Testis (tissue), 2 donors: ENCODE measurements at regions not wholly inside any gene's neighbourhood (a gene's known extent, or its start where the extent isn't known, plus 50 kb on each side); places are given as distances from the start of the nearest gene placed in this dataset.

ENCODE experiments used
- DNase-seq: peaks from one replicate; pipeline ENCODE4 v3.0.0-alpha.2; 2019
- H3K27ac ChIP-seq, 2 donors: fragments of 200-600 bp; sonication (generic); one replicate each; pipeline ENCODE4 v1.5.1; 2019
- H3K27me3 ChIP-seq: fragments of 200-600 bp; sonication (generic); one replicate; pipeline ENCODE4 v1.5.1; 2019
- H3K36me3 ChIP-seq: fragments of 200-600 bp; sonication (generic); one replicate; pipeline ENCODE4 v1.5.1; 2017; ENCODE audit warnings: low read depth; ENCODE audit errors: missing control alignments
- H3K4me1 ChIP-seq: fragments of 200-600 bp; sonication (generic); one replicate; pipeline ENCODE4 v1.5.1; 2019
- H3K4me3 ChIP-seq, 2 donors: fragments of 200-600 bp; sonication (generic); one replicate each; pipeline ENCODE4 v1.5.1; 2017 to 2019
- H3K9me3 ChIP-seq: fragments of 200-600 bp; sonication (generic); one replicate; pipeline ENCODE4 v1.5.1; 2017
- POLR2A ChIP-seq: fragments of 450-650 bp; IDR thresholded peaks from one replicate; pipeline ENCODE4 v1.6.1; 2017; ENCODE audit warnings: antibody characterized with exemption, mild to moderate bottlenecking, moderate library complexity
- WGBS, 2 donors: methylation state at CpG; one replicate each; pipeline ENCODE4 v1.1.5; 2018; 5-methylcytosine and 5-hydroxymethylcytosine counted together
- intact Hi-C: fragments of 100-400 bp; cut with DNase I; formaldehyde crosslinking; loops from one replicate; pipeline ENCODE4 v1.15.1; 2023; ENCODE audit warnings: low total_unique reads
- TF ChIP-seq, protein P1 (sequence below), 3 experiments: fragments of 450-650 bp in 2 of 3; fragments of 200-600 bp in 1 of 3; sonication (generic) in 1 of 3; IDR thresholded peaks; one replicate each; pipeline ENCODE4 v1.5.1; 2016 to 2019; ENCODE audit warnings: antibody characterized with exemption in 3 of 3, mild to moderate bottlenecking in 2 of 3, moderate library complexity in 1 of 3

- Histone ChIP-seq H3K9me3 (no peaks in the 10 kb centered on the region), H3K27me3 (no peaks in the 10 kb centered on the region), H3K4me3 (no peak overlapping the region), H3K4me1 (no peaks in the 10 kb centered on the region), H3K36me3 (no peaks in the 10 kb centered on the region), H3K27ac (no peak overlapping the region)
- no peak for DNase-seq
- intact Hi-C loops: no loop called here
- TF ChIP-seq, protein P1, sequence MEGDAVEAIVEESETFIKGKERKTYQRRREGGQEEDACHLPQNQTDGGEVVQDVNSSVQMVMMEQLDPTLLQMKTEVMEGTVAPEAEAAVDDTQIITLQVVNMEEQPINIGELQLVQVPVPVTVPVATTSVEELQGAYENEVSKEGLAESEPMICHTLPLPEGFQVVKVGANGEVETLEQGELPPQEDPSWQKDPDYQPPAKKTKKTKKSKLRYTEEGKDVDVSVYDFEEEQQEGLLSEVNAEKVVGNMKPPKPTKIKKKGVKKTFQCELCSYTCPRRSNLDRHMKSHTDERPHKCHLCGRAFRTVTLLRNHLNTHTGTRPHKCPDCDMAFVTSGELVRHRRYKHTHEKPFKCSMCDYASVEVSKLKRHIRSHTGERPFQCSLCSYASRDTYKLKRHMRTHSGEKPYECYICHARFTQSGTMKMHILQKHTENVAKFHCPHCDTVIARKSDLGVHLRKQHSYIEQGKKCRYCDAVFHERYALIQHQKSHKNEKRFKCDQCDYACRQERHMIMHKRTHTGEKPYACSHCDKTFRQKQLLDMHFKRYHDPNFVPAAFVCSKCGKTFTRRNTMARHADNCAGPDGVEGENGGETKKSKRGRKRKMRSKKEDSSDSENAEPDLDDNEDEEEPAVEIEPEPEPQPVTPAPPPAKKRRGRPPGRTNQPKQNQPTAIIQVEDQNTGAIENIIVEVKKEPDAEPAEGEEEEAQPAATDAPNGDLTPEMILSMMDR (IDR thresholded peaks at IDR 0.05): no peak
- TF ChIP-seq POLR2A: no peak
- WGBS, 2 donors: 88 to 95% methylated on average over 3 of the region's 3 CpGs
Measured at GRCh38 chr14:87863047-87863446, 129.9 kb downstream of the GALC start.

DNA sequence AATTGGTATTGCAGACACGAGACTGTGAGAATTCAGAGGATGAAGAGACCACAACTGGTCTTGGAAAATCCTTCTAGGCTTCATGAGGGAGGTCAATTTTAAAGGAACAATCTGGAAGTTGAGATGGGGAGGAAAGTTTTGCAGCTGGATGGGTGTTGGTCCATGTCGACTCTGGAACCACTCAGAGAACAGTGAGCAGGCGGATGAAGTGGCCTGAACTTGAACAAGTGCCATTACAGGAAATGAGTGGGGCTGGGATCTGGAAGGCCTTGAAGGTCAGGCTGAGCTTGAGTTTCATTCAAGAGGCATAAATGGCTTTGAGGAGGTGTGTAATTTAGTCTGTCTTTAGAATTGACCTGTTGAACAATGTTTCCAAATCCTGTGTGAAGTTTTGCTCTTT, 140.9 kb downstream of the GALC start:
- intact Hi-C loops: no loop called here
- no peaks in the 10 kb centered on the region for H3K4me1 ChIP-seq
- no peak for DNase-seq
- H3K36me3 ChIP-seq: no peaks in the 10 kb centered on the region
- 71 to 83% methylated on average over 3 of the region's 3 CpGs for WGBS, 2 donors
- no peak overlapping the region for H3K27ac ChIP-seq
- H3K4me3 ChIP-seq: no peak overlapping the region
- H3K9me3 ChIP-seq: no peaks in the 10 kb centered on the region
- H3K27me3 ChIP-seq: no peaks in the 10 kb centered on the region
- TF ChIP-seq POLR2A: no peak
- TF ChIP-seq, protein P1 (IDR thresholded peaks at IDR 0.05): no peak

GRCh38 chr14:87851190-87851589, 141.8 kb downstream of the GALC start:
- Histone ChIP-seq H3K9me3 (no peaks in the 10 kb centered on the region), H3K27me3 (no peaks in the 10 kb centered on the region), H3K36me3 (no peaks in the 10 kb centered on the region), H3K4me3 (no peak overlapping the region), H3K4me1 (no peaks in the 10 kb centered on the region), H3K27ac (no peak overlapping the region)
- WGBS, 2 donors: 68 to 77% methylated on average over 2 of the region's 2 CpGs
- no peak for DNase-seq
- TF ChIP-seq, protein P1 (IDR thresholded peaks at IDR 0.05): no peak
- TF ChIP-seq POLR2A: no peak
- intact Hi-C loops: no loop called here

DNA sequence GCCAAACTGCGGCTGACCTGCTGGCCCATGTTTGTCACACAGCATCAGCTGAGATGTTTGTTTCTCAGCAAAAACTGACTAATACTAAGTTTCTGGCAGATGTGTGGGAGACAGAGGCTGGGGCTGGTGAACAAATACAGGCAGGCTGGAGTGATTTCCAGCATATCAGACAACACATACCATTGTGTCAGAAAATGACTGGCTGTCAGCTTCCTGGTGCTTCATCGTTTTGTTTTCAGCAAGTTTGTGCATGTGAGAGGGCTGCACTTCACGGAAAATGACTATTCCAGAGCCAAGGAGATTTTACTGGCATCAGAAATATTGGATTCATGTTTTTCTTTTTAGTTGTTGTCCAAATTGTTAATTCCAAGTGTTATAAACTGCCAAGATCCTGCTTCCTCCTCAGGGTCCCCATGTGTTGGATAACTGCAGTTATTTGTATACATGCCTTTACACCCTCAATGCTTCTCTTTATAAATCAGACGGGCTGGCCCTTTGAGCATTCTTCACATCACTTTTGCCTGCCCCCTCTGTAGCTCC, 145.7 kb downstream of the GALC start:
- WGBS, 2 donors: 73% methylated on average over 4 of the region's 4 CpGs
- intact Hi-C loops: no loop called here

DNA sequence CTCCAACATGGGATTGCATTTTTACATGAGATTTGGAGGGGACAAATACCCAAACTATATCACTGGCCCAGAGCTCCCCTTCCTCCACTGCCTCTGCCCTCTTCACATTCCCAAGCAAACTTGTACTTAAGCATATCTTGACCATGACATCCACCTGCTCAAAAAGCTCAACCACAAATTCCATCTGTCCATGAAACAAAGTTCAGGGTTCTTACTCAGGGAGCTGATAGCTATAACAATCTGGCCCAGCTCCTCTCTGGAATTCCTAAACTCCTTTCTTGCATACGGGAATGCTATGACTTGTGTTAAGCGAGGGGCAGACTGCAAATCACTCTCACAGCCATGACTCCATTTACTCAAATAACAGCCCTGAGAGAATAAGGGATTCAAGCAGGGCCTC, 152.1 kb downstream of the GALC start:
- 65 to 68% methylated on average over 2 of the region's 2 CpGs for WGBS, 2 donors
- no peaks in the 10 kb centered on the region for H3K4me1 ChIP-seq
- no peaks in the 10 kb centered on the region for H3K36me3 ChIP-seq
- no peak for TF ChIP-seq POLR2A
- TF ChIP-seq, protein P1 (IDR thresholded peaks at IDR 0.05): no peak
- no peak overlapping the region for H3K27ac ChIP-seq
- no peak overlapping the region for H3K4me3 ChIP-seq
- no peaks in the 10 kb centered on the region for H3K27me3 ChIP-seq
- DNase-seq: no peak
- intact Hi-C loops: no loop called here
- H3K9me3 ChIP-seq: no peaks in the 10 kb centered on the region

More for the DNA sequence above, 145.7 kb downstream of the GALC start:
- TF ChIP-seq, protein P1 (IDR thresholded peaks at IDR 0.05): no peak
- TF ChIP-seq POLR2A: no peak
- DNase-seq: no peak
- Histone ChIP-seq H3K9me3 (no peaks in the 10 kb centered on the region), H3K4me1 (no peaks in the 10 kb centered on the region), H3K4me3 (no peak overlapping the region), H3K27me3 (no peaks in the 10 kb centered on the region), H3K36me3 (no peaks in the 10 kb centered on the region), H3K27ac (no peak overlapping the region)
